Pancreas (tissue), 10 donors: ENCODE measurements at regions not wholly inside any gene's neighbourhood (a gene's known extent, or its start where the extent isn't known, plus 50 kb on each side); places are given as distances from the start of the nearest gene placed in this dataset.
A peak's percentile ranks its signal among the peaks of the same experiment; 100 is the strongest.

Experiments
- ATAC-seq, 4 donors: fragments of 200-7000 bp; cut with Tn5 transposase; one replicate each; pipeline versions ENCODE4 v1.8.0 to v1.9.1; 2020; ENCODE audit warnings: mild to moderate bottlenecking in 4 of 4, moderate library complexity in 4 of 4
- DNase-seq, 6 donors: peaks; one replicate each; pipeline ENCODE4 v3.0.0-alpha.2; 2020
- FAIRE-seq: peaks from 2 replicates; lab custom pipeline; 2012; peaks lifted over from hg19 to GRCh38; lab: Jason Lieb, UNC
- H3K27ac ChIP-seq, 4 donors: fragments of 200-600 bp; sonication (generic); 1 replicate in 3 of 4; 2 replicates in 1 of 4; pipeline versions ENCODE4 v1.5.0 to v1.8.0; 2020
- H3K27me3 ChIP-seq, 4 donors: fragments of 200-600 bp; one replicate each; pipeline ENCODE4 v1.8.0; 2021
- H3K36me3 ChIP-seq, 3 donors: fragments of 200-600 bp; sonication (generic) in 1 of 3; one replicate each; pipeline versions ENCODE4 v1.5.0 to v1.8.0; 2020 to 2021
- H3K4me1 ChIP-seq, 3 donors: fragments of 200-600 bp; one replicate each; pipeline ENCODE4 v1.8.0; 2021
- H3K4me3 ChIP-seq, 4 donors: fragments of 200-600 bp; sonication (generic) in 2 of 4; one replicate each; pipeline versions ENCODE4 v1.5.0 to v1.8.0; 2020 to 2021
- H3K9me3 ChIP-seq, 4 donors: fragments of 200-600 bp; one replicate each; pipeline ENCODE4 v1.8.0; 2021
- CTCF ChIP-seq, 4 donors: fragments of 200-600 bp; sonication (generic) in 3 of 4; IDR thresholded peaks; one replicate each; pipeline versions ENCODE4 v1.5.0 to v1.8.0; 2021; ENCODE audit warnings: antibody characterized with exemption in 4 of 4
- WGBS, 2 donors: extraction: QIAGEN DNeasy Blood & Tissue Kit; methylation state at CpG; one replicate each; pipeline ENCODE4 v1.1.7; 2013; 5-methylcytosine and 5-hydroxymethylcytosine counted together
- intact Hi-C, 3 donors: fragments of 100-400 bp; cut with DNase I; formaldehyde crosslinking; loops; one replicate each; pipeline versions ENCODE4 v1.11.1 to v1.14.2; 2022
- donor health status: healthy with polysubstance abuse.
- donor health status: DM: no; HTN: no; CAD: no; lungs with moderate emphysema.
- donor health status: DM: no; HTN: no; CAD: no.
- donor health status: control.
- donor health status: control.
- donor health status: Bipolar disorder and iron deficiency.
- donor health status: DM: yes; HTN: yes; CAD: no.
- donor health status: DM: no; HTN: no; CAD: no.
- donor health status: DM: no; HTN: no; CAD: no.
- donor health status: DM: yes; HTN: yes; CAD: no.

- no peak overlapping the region for H3K27ac ChIP-seq
- intact Hi-C loops, result no loop called here
- no peak for TF ChIP-seq CTCF (IDR thresholded peaks at IDR 0.05)
- no peaks in the 10 kb centered on the region for H3K27me3 ChIP-seq
- H3K4me1 ChIP-seq, result peaks cover 0 to 4% (median 0%) of the 10 kb centered on the region in 3 donors
- no peaks in the 10 kb centered on the region for H3K36me3 ChIP-seq
- DNase-seq (no peak), FAIRE-seq (no peak), ATAC-seq (no peak)
- H3K4me3 ChIP-seq, result no peak overlapping the region
- H3K9me3 ChIP-seq, result no peaks in the 10 kb centered on the region
- WGBS, 2 donors, result 90 to 93% methylated on average over 4 of the region's 4 CpGs
Observed at GRCh38 chr20:10998476-10998875, 324.7 kb upstream of the JAG1 start.

DNA sequence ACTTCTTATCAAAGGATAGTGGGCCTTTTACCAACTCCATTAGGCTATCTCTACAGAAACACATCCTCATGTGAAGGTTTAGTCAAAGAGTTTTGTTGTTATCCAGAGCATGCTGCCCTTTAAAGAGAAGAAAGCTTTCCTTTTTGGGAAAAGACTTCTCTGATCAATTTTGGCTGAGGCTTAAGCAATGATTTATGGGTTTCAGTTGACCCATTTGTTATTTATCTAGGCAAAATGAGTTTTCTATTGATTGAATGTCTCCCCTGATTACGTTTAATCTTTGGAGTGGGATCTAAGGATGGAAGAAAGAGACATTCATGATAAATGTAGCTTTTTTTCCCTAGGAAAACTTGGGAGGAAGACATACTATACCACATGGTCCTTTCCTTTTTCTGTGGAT lies 326.6 kb upstream of the JAG1 start:
- no peak for FAIRE-seq

GRCh38 chr20:11001302-11001701 lies 327.5 kb upstream of the JAG1 start:
- peaks cover 0 to 4% (median 0%) of the 10 kb centered on the region in 3 donors for H3K4me1 ChIP-seq
- FAIRE-seq (no peak), ATAC-seq (no peak), DNase-seq (no peak)
- H3K27ac ChIP-seq, result no peak overlapping the region
- no peaks in the 10 kb centered on the region for H3K27me3 ChIP-seq
- 69 to 71% methylated on average over 4 of the region's 4 CpGs for WGBS, 2 donors
- H3K4me3 ChIP-seq, result no peak overlapping the region
- TF ChIP-seq CTCF (IDR thresholded peaks at IDR 0.05), result no peak
- no peaks in the 10 kb centered on the region for H3K36me3 ChIP-seq
- intact Hi-C loops, result no loop called here
- H3K9me3 ChIP-seq, result no peaks in the 10 kb centered on the region

More for the DNA sequence above, 326.6 kb upstream of the JAG1 start:
- Histone ChIP-seq H3K27ac (no peak overlapping the region), H3K36me3 (no peaks in the 10 kb centered on the region), H3K4me1 (peaks cover 0 to 4% (median 0%) of the 10 kb centered on the region in 3 donors), H3K27me3 (no peaks in the 10 kb centered on the region), H3K9me3 (no peaks in the 10 kb centered on the region), H3K4me3 (no peak overlapping the region)
- TF ChIP-seq CTCF (IDR thresholded peaks at IDR 0.05), result no peak
- WGBS, 2 donors, result 25 to 34% methylated on average over 1 of the region's 1 CpG
- no peak for DNase-seq
- no peak for ATAC-seq
- intact Hi-C loops, result no loop called here

DNA sequence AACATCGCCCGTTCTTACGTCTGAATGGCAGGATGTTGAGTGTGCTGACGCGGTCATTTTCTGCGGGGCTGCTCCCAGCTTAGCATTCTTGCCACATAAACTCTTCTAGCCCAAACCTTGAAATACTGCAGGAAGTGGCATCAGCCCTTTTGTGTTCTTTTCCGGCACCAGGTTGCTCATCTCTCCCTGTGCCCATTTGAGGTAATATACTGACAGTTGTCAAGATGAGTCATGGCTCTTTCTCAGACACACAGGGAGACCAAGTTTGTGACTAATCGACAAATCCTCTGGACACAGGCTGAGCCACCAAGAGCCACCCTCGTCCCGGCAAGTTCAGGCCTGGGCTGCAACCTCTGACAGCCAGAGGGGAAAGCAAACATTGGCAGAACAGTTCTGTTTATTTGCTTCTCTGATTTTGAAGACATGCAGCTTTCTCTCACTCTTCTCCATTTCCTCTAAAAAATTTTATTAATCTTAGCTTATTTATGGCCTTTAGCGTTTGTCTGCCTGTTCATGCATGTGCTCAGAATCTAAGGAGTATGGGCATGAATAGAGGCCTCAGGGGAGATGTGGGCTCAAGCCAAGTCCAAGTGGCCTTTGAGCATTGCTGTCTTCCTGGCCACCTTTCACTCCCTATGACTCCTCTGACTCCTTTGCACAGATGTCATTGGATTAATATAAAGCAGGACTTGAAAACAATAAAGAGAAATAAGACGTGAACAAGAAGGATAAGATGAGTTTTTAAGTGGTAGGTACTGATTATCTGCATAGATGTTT lies 328.2 kb upstream of the JAG1 start:
- no peaks in the 10 kb centered on the region for H3K9me3 ChIP-seq
- H3K36me3 ChIP-seq, result no peaks in the 10 kb centered on the region
- WGBS, 2 donors, result 66 to 69% methylated on average over 12 of the region's 12 CpGs
- no peaks in the 10 kb centered on the region for H3K27me3 ChIP-seq
- no peak overlapping the region for H3K4me3 ChIP-seq
- intact Hi-C loops, result no loop called here
- H3K27ac ChIP-seq, result no peak overlapping the region
- ATAC-seq (peak in 3 of 4 donors; percentile 36 to 73 (median 56)), FAIRE-seq (no peak), DNase-seq (no peak)
- TF ChIP-seq CTCF (IDR thresholded peaks at IDR 0.05), result no peak
- H3K4me1 ChIP-seq, result peaks cover 0 to 4% (median 0%) of the 10 kb centered on the region in 3 donors

DNA sequence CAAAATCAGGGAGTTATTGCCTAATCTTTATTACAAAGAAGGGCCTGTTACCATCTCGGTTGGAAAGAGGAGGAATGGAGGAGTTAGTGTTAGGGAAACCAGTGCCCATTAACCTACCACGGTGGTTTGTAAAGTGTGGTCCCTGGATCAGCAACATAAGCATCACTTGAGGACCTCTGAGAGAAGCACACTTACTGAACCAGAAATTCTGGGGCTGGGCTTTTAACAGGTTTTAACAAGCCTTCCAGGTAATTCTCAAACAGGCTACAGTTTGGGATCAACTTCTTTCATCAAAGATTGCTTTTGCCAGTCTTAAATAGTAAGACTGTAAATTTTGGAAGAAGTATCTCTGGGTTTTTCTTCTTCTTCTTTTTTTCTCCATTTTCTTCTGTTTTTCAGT lies 329.5 kb upstream of the JAG1 start:
- H3K4me3 ChIP-seq, result no peak overlapping the region
- no peaks in the 10 kb centered on the region for H3K9me3 ChIP-seq
- intact Hi-C loops, result no loop called here
- no peaks in the 10 kb centered on the region for H3K27me3 ChIP-seq
- no peak for FAIRE-seq
- DNase-seq, result no peak
- H3K36me3 ChIP-seq, result no peaks in the 10 kb centered on the region
- H3K4me1 ChIP-seq, result peaks cover 0 to 4% (median 0%) of the 10 kb centered on the region in 3 donors
- ATAC-seq, result no peak
- no peak overlapping the region for H3K27ac ChIP-seq
- no peak for TF ChIP-seq CTCF (IDR thresholded peaks at IDR 0.05)
- 89 to 90% methylated on average over 2 of the region's 2 CpGs for WGBS, 2 donors
